ENCODE measurements at regions not wholly inside any gene's neighbourhood (a gene's known extent, or its start where the extent isn't known, plus 50 kb on each side); places are given as distances from the start of the nearest gene placed in this dataset.

DNA sequence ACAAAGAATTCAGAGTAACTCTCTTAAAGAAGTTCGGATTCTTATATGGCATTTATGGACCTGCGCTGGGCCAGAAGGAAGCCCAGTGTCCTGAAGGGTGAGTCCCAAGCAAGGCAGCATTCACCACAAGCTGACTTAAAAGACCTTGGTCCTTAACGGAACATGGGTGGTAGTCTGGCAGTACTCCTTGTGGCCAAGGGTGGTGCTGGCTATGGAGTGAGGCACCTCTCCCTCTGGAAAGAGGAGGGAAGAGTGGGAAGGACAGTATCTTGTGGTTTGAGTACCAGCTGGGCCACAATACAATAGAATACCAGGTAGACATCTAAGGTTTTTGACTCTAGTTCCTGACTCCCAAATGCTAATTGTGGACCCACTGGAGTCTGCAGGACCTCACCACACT, 425.7 kb upstream of the CYLC2 start:
- no peak overlapping the region for H3K4me3 ChIP-seq (replicated peaks in 1 of 3; ENCODE audit: insufficient read depth in 1 of 3, low read depth in 2 of 3, low read length in 3 of 3)
- POLR2A ChIA-PET: no interaction called here
- CTCF ChIA-PET (ENCODE audit: low intra/inter-chr PET ratio, low total read pairs): no interaction called here

DNA sequence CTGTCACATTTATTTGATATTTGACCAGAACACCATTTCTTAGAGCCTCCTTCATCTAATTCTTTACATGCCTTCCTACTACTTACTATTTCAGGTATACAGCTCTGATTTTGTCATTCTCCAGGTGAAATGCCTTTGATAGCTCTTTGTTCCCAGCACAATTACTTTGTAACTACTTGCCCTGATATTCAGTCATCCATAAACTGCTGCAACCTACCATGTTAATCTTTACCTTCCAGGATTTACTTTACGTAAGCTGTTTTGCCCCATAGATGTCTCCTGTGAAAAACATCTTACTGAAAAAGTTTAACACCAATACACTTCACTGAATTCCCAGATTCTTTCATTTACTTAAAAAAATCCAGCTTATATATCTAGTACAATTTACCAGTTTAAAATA, 443.8 kb upstream of the CYLC2 start:
- H3K9me3 ChIP-seq (ENCODE audit: low read length): peaks cover 58% of the 10 kb centered on the region
- no peak overlapping the region for H3K4me3 ChIP-seq (replicated peaks in 1 of 3; ENCODE audit: insufficient read depth in 1 of 3, low read depth in 2 of 3, low read length in 3 of 3)
- ChIA-PET CTCF (ENCODE audit: low intra/inter-chr PET ratio, low total read pairs) (no interaction called here), POLR2A (no interaction called here)
- H3K4me1 ChIP-seq (ENCODE audit: insufficient read depth, low read length): no peaks in the 10 kb centered on the region
- H2AFZ ChIP-seq (ENCODE audit: low read length): no peak overlapping the region
- no peaks in the 10 kb centered on the region for H4K20me1 ChIP-seq (ENCODE audit: insufficient read depth, low read length)
- no peak overlapping the region for H3K9ac ChIP-seq (ENCODE audit: insufficient read depth, low read depth, low read length)
- in situ Hi-C loops (cut with HindIII; ENCODE audit: extremely low pct_ligation_motif_present, low pct_unique_long_range_greater_than_20kb) (no loop called here), intact Hi-C loops (cut with micrococcal nuclease; ENCODE audit: unreplicated experiment) (no loop called here)
- H3K27ac ChIP-seq (ENCODE audit: extremely low read length, insufficient read depth, low read length): no peak overlapping the region
- H3K36me3 ChIP-seq (replicated peaks in 1 of 2; ENCODE audit: control insufficient read depth in 1 of 2, insufficient read depth in 2 of 2, low read length in 2 of 2): no peaks in the 10 kb centered on the region
- 50% methylated on average over 1 of the region's 1 CpG for WGBS (ENCODE audit: low lambda C conversion rate)
- H3K79me2 ChIP-seq (ENCODE audit: insufficient read depth, low read length): no peaks in the 10 kb centered on the region
- BruUV-seq (replicated peaks): no TSS peak
- DNase-seq (ENCODE audit: low spot score) (no peak), FAIRE-seq (no peak), ATAC-seq (no peak)
- H3K4me2 ChIP-seq (ENCODE audit: low read depth, low read length): no peak overlapping the region
- H3K27me3 ChIP-seq (ENCODE audit: control insufficient read depth in 1 of 2, insufficient read depth in 2 of 2, low read length in 2 of 2): no peaks in the 10 kb centered on the region
- TF ChIP-seq ZNF816 (CRISPR knock-in tag; IDR thresholded peaks at IDR 0.05; ENCODE audit: borderline replicate concordance): no peak
- TF ChIP-seq, protein P1, sequence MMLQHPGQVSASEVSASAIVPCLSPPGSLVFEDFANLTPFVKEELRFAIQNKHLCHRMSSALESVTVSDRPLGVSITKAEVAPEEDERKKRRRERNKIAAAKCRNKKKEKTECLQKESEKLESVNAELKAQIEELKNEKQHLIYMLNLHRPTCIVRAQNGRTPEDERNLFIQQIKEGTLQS (CRISPR knock-in tag; IDR thresholded peaks at IDR 0.05): no peak
- TF ChIP-seq, protein P2, sequence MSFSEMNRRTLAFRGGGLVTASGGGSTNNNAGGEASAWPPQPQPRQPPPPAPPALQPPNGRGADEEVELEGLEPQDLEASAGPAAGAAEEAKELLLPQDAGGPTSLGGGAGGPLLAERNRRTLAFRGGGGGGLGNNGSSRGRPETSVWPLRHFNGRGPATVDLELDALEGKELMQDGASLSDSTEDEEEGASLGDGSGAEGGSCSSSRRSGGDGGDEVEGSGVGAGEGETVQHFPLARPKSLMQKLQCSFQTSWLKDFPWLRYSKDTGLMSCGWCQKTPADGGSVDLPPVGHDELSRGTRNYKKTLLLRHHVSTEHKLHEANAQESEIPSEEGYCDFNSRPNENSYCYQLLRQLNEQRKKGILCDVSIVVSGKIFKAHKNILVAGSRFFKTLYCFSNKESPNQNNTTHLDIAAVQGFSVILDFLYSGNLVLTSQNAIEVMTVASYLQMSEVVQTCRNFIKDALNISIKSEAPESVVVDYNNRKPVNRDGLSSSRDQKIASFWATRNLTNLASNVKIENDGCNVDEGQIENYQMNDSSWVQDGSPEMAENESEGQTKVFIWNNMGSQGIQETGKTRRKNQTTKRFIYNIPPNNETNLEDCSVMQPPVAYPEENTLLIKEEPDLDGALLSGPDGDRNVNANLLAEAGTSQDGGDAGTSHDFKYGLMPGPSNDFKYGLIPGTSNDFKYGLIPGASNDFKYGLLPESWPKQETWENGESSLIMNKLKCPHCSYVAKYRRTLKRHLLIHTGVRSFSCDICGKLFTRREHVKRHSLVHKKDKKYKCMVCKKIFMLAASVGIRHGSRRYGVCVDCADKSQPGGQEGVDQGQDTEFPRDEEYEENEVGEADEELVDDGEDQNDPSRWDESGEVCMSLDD (CRISPR knock-in tag; IDR thresholded peaks at IDR 0.05; ENCODE audit: borderline replicate concordance): no peak
- TF ChIP-seq CEBPG (CRISPR knock-in tag; IDR thresholded peaks at IDR 0.05): no peak
- TF ChIP-seq, protein P3, sequence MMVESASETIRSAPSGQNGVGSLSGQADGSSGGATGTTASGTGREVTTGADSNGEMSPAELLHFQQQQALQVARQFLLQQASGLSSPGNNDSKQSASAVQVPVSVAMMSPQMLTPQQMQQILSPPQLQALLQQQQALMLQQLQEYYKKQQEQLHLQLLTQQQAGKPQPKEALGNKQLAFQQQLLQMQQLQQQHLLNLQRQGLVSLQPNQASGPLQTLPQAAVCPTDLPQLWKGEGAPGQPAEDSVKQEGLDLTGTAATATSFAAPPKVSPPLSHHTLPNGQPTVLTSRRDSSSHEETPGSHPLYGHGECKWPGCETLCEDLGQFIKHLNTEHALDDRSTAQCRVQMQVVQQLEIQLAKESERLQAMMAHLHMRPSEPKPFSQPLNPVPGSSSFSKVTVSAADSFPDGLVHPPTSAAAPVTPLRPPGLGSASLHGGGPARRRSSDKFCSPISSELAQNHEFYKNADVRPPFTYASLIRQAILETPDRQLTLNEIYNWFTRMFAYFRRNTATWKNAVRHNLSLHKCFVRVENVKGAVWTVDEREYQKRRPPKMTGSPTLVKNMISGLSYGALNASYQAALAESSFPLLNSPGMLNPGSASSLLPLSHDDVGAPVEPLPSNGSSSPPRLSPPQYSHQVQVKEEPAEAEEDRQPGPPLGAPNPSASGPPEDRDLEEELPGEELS (CRISPR knock-in tag; IDR thresholded peaks at IDR 0.05): no peak
- TF ChIP-seq ZNF670 (CRISPR knock-in tag; IDR thresholded peaks at IDR 0.05; ENCODE audit: borderline replicate concordance): no peak
- TF ChIP-seq MATR3 (CRISPR knock-in tag; IDR thresholded peaks at IDR 0.05): no peak
- TF ChIP-seq, protein P4, sequence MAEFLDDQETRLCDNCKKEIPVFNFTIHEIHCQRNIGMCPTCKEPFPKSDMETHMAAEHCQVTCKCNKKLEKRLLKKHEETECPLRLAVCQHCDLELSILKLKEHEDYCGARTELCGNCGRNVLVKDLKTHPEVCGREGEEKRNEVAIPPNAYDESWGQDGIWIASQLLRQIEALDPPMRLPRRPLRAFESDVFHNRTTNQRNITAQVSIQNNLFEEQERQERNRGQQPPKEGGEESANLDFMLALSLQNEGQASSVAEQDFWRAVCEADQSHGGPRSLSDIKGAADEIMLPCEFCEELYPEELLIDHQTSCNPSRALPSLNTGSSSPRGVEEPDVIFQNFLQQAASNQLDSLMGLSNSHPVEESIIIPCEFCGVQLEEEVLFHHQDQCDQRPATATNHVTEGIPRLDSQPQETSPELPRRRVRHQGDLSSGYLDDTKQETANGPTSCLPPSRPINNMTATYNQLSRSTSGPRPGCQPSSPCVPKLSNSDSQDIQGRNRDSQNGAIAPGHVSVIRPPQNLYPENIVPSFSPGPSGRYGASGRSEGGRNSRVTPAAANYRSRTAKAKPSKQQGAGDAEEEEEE (CRISPR knock-in tag; IDR thresholded peaks at IDR 0.05; ENCODE audit: borderline replicate concordance): no peak

More for the DNA sequence above, 425.7 kb upstream of the CYLC2 start:
- Histone ChIP-seq H3K36me3 (replicated peaks in 1 of 2; ENCODE audit: control insufficient read depth in 1 of 2, insufficient read depth in 2 of 2, low read length in 2 of 2) (no peaks in the 10 kb centered on the region), H3K79me2 (ENCODE audit: insufficient read depth, low read length) (no peaks in the 10 kb centered on the region), H3K4me1 (ENCODE audit: insufficient read depth, low read length) (no peaks in the 10 kb centered on the region), H3K4me2 (ENCODE audit: low read depth, low read length) (no peak overlapping the region), H3K9me3 (ENCODE audit: low read length) (no peaks in the 10 kb centered on the region), H2AFZ (ENCODE audit: low read length) (no peak overlapping the region), H4K20me1 (ENCODE audit: insufficient read depth, low read length) (no peaks in the 10 kb centered on the region; the same call in 1 of the 2 replicates), H3K27me3 (ENCODE audit: control insufficient read depth in 1 of 2, insufficient read depth in 2 of 2, low read length in 2 of 2) (no peaks in the 10 kb centered on the region), H3K9ac (ENCODE audit: insufficient read depth, low read depth, low read length) (no peak overlapping the region), H3K27ac (ENCODE audit: extremely low read length, insufficient read depth, low read length) (no peak overlapping the region)
- no peak for FAIRE-seq
- 11% methylated on average over 3 of the region's 3 CpGs for WGBS (ENCODE audit: low lambda C conversion rate)
- TF ChIP-seq ZNF709 (CRISPR knock-in tag; IDR thresholded peaks at IDR 0.05): no peak
- TF ChIP-seq, protein P5, sequence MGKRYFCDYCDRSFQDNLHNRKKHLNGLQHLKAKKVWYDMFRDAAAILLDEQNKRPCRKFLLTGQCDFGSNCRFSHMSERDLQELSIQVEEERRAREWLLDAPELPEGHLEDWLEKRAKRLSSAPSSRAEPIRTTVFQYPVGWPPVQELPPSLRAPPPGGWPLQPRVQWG (CRISPR knock-in tag; IDR thresholded peaks at IDR 0.05; ENCODE audit: borderline replicate concordance, low read depth): no peak
- TF ChIP-seq ISL2 (CRISPR knock-in tag; IDR thresholded peaks at IDR 0.05): no peak
- no peak for TF ChIP-seq ATM (IDR thresholded peaks at IDR 0.05; ENCODE audit: borderline replicate concordance)
- no peak for TF ChIP-seq PTBP1 (IDR thresholded peaks at IDR 0.05; ENCODE audit: low read depth, low read length, poor library complexity, severe bottlenecking)
- intact Hi-C loops (cut with micrococcal nuclease; ENCODE audit: unreplicated experiment): no loop called here
- ATAC-seq: peak; percentile 32; the same call in 1 of the 3 replicates
- BruUV-seq (replicated peaks): no TSS peak
- in situ Hi-C loops (cut with HindIII; ENCODE audit: extremely low pct_ligation_motif_present, low pct_unique_long_range_greater_than_20kb): no loop called here
- DNase-seq (ENCODE audit: low spot score): no peak

Measured in HepG2 (cell line).